Lung (tissue), 11 donors: ENCODE measurements at regions not wholly inside any gene's neighbourhood (a gene's known extent, or its start where the extent isn't known, plus 50 kb on each side); places are given as distances from the start of the nearest gene placed in this dataset.

Experiments
- ATAC-seq: fragments of 200-7000 bp; cut with Tn5 transposase; one replicate; pipeline ENCODE4 v1.9.1; 2020; ENCODE audit warnings: moderate number of reproducible peaks; ENCODE audit not compliant: insufficient read depth, low FRiP score
- DNase-seq, 3 donors: peaks; one replicate each; pipeline ENCODE4 v3.0.0-alpha.2; 2013 to 2017
- H3K27ac ChIP-seq, 2 donors: one replicate each; pipeline ENCODE4 v1.5.1; 2013; ENCODE audit warnings: mild to moderate bottlenecking in 2 of 2, moderate library complexity in 2 of 2, control low read depth in 1 of 2, inconsistent platforms in 1 of 2, low read depth in 1 of 2, low read length in 1 of 2
- H3K27me3 ChIP-seq, 3 donors: one replicate each; pipeline ENCODE4 v1.5.1; 2013; ENCODE audit warnings: low read length in 2 of 3; ENCODE audit not compliant: control insufficient read depth in 3 of 3, insufficient read depth in 3 of 3
- H3K36me3 ChIP-seq, 4 donors: one replicate each; pipeline ENCODE4 v1.5.1; 2013; ENCODE audit warnings: low read length in 4 of 4, mild to moderate bottlenecking in 1 of 4, moderate library complexity in 1 of 4; ENCODE audit not compliant: control insufficient read depth in 4 of 4, insufficient read depth in 4 of 4
- H3K4me1 ChIP-seq, 5 donors: one replicate each; pipeline ENCODE4 v1.5.1; 2013; ENCODE audit warnings: low read length in 5 of 5, mild to moderate bottlenecking in 2 of 5, moderate library complexity in 1 of 5; ENCODE audit not compliant: control insufficient read depth in 5 of 5, insufficient read depth in 5 of 5
- H3K4me3 ChIP-seq: one replicate; pipeline ENCODE4 v1.5.1; 2013; ENCODE audit warnings: mild to moderate bottlenecking, control low read depth, moderate library complexity
- H3K9ac ChIP-seq, 2 donors: one replicate each; pipeline ENCODE4 v1.5.1; 2013; ENCODE audit warnings: low read length in 2 of 2, control low read depth in 1 of 2; ENCODE audit not compliant: insufficient read depth in 1 of 2
- H3K9me3 ChIP-seq, 4 donors: one replicate each; pipeline ENCODE4 v1.5.1; 2013; ENCODE audit warnings: low read length in 3 of 4, mild to moderate bottlenecking in 1 of 4, moderate library complexity in 1 of 4; ENCODE audit not compliant: control insufficient read depth in 4 of 4, insufficient read depth in 3 of 4
- whole genome bisulfite sequencing, 2 donors: extraction: QIAGEN DNeasy Blood & Tissue Kit; methylation state at CpG; one replicate each; pipeline ENCODE4 v1.1.7; 2013; 5-methylcytosine and 5-hydroxymethylcytosine counted together
- TF ChIP-seq, protein P1 (sequence below): IDR thresholded peaks from 2 replicates; pipeline ENCODE4 v1.5.1; 2012; ENCODE audit warnings: mild to moderate bottlenecking; ENCODE audit errors: control extremely low read depth, extremely low read depth
- donor health status: control.
- donor health status: control.
- donor health status: Bipolar disorder and iron deficiency.
- donor health status: healthy.
- donor health status: DM: yes; HTN: yes; CAD: no.

DNA sequence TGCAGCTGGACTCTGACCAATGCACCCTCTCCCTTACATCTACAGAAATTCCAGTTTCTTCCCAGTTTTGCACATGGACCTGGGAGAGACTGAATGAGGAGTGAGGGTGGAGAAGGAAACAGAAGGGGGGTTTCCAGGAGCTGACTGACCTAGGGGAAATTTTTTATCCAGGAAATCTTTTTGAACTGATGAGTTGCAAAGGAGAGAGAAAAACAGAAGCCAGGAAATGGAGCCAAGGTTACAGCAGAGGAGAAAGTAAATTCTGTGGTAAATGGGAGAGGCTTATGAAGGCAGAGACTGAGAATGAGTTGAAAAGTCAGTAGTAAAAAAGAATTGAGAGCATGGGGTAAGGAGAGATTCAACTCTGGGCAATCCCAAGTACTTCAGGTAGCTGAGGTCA lies 192.8 kb downstream of the SMIM20 start:
- Histone ChIP-seq H3K9ac (no peak overlapping the region), H3K36me3 (no peaks in the 10 kb centered on the region), H3K4me1 (peaks cover 0 to 16% (median 0%) of the 10 kb centered on the region in 5 donors), H3K9me3 (peaks cover 0 to 3% (median 0%) of the 10 kb centered on the region in 4 donors), H3K27ac (no peak overlapping the region), H3K27me3 (no peaks in the 10 kb centered on the region), H3K4me3 (no peak overlapping the region)
- ATAC-seq: no peak
- TF ChIP-seq, protein P1, sequence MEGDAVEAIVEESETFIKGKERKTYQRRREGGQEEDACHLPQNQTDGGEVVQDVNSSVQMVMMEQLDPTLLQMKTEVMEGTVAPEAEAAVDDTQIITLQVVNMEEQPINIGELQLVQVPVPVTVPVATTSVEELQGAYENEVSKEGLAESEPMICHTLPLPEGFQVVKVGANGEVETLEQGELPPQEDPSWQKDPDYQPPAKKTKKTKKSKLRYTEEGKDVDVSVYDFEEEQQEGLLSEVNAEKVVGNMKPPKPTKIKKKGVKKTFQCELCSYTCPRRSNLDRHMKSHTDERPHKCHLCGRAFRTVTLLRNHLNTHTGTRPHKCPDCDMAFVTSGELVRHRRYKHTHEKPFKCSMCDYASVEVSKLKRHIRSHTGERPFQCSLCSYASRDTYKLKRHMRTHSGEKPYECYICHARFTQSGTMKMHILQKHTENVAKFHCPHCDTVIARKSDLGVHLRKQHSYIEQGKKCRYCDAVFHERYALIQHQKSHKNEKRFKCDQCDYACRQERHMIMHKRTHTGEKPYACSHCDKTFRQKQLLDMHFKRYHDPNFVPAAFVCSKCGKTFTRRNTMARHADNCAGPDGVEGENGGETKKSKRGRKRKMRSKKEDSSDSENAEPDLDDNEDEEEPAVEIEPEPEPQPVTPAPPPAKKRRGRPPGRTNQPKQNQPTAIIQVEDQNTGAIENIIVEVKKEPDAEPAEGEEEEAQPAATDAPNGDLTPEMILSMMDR: no peak
- no peak for DNase-seq

DNA sequence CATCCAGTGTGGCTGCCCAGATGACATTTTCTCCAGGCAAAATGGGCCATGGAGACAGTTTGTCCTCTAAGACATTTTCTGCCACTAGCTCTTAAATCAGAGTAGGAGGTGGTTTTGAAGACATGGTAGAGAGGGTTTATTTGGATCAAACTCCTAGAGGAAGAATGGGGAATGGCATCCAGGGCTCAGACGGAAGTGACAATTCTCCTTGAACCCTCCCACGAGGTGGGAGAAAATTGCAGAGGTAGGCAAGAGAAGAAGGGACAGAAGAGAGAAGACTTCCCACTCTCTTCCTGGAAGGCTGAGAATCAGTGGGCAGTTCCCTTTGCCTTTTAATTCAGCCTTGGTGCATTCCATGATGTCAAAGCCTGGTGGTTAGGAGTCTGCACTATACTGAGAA lies 194.0 kb downstream of the SMIM20 start:
- Histone ChIP-seq H3K9ac (no peak overlapping the region), H3K27me3 (no peaks in the 10 kb centered on the region), H3K9me3 (peaks cover 0 to 5% (median 1%) of the 10 kb centered on the region in 4 donors), H3K4me3 (no peak overlapping the region), H3K4me1 (peaks cover 0 to 16% (median 0%) of the 10 kb centered on the region in 5 donors), H3K36me3 (no peaks in the 10 kb centered on the region), H3K27ac (no peak overlapping the region)
- ATAC-seq (no peak), DNase-seq (no peak)
- TF ChIP-seq, protein P1: no peak
- whole genome bisulfite sequencing, 2 donors: 63 to 77% methylated on average over 2 of the region's 2 CpGs

DNA sequence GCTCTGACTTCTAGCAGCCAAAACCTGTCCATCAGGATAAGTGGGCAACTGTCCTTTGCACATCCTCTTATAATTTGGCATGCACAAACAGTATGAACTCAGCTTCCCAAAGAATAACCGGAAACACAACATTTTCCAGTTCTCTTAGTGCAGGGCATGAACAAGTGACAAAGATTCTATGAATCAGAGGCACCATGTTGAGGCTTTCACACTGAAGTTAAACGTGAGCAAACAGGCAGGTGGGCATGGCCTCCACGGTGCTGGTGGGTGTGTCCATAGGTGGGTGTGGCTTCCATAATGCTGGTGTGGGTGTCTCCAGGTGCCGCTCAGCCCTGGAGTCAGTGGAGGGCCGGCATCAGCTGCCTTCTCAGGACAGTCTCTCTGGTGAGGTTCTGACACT lies 196.5 kb downstream of the SMIM20 start:
- 61 to 65% methylated on average over 5 of the region's 5 CpGs for WGBS, 2 donors
- TF ChIP-seq, protein P1: no peak

DNA sequence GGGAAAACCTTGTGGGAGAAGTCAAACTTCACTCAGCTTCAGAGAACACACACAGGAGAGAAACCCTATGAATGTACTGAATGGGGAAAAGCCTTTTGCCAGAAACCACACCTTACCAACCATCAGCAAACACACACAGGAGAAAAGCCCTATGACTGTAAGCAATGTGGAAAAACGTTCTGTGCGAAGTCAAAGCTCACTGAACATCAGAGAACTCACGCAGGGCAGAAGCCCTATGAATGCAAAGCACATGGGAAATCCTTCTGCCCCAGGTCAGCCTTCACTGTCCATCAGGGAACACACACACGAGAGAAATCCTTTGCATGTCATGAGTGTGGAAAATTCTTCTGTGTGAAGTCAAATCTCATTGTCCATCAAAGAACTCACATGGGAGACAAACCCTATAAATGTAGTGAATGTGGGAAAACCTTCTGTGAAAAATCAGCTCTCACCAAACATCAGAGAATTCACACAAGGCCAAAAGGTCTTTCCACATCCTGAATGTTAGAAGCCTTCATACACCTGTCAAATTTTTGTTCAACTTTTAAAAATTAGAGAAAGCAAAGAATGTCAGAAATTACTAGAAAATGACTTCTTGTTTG lies 199.4 kb downstream of the SMIM20 start:
- H3K4me1 ChIP-seq: no peaks in the 10 kb centered on the region
- no peak for ATAC-seq
- no peak overlapping the region for H3K9ac ChIP-seq
- peaks cover 0 to 9% (median 2%) of the 10 kb centered on the region in 4 donors for H3K9me3 ChIP-seq
- H3K27ac ChIP-seq: no peak overlapping the region
- H3K4me3 ChIP-seq: no peak overlapping the region
- TF ChIP-seq, protein P1: no peak
- H3K27me3 ChIP-seq: peaks cover 0 to 2% (median 0%) of the 10 kb centered on the region in 3 donors
- H3K36me3 ChIP-seq: no peaks in the 10 kb centered on the region
- WGBS, 2 donors: 90 to 91% methylated on average over 4 of the region's 4 CpGs
- DNase-seq: no peak

More for the DNA sequence above, 196.5 kb downstream of the SMIM20 start:
- peaks cover 0 to 16% (median 0%) of the 10 kb centered on the region in 5 donors for H3K4me1 ChIP-seq
- no peak for ATAC-seq
- no peak overlapping the region for H3K4me3 ChIP-seq
- no peak overlapping the region for H3K27ac ChIP-seq
- no peaks in the 10 kb centered on the region for H3K27me3 ChIP-seq
- H3K36me3 ChIP-seq: no peaks in the 10 kb centered on the region
- no peak overlapping the region for H3K9ac ChIP-seq
- peaks cover 0 to 8% (median 2%) of the 10 kb centered on the region in 4 donors for H3K9me3 ChIP-seq
- no peak for DNase-seq
